COLO668 (cell line): ENCODE measurements at regions not wholly inside any gene's neighbourhood (a gene's known extent, or its start where the extent isn't known, plus 50 kb on each side); places are given as distances from the start of the nearest gene placed in this dataset.

Experiments used
- DNase-seq: peaks from one replicate; lab custom pipeline; 2025; ENCODE audit not compliant: unreplicated experiment; lab: John Stamatoyannopoulos, UW

DNA sequence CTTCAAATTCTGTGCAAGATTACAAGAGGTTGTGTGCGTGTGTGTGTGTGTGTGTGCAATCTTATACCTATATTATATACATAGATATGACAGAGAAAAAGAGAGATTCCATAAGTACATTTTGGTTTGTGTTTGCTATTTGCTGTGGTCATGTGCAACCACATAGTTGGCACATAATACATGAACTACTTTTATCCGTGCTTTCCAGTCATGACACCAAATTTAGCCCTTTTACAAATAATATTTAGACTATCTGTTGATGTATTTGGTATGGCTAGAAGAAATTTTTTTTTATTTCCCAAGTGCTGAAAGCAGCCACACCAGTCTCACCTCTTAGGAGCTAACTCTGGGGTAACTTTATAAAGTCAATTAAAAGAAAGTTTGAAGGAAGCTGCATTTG, 63.5 kb upstream of the EGFR start:
- DNase-seq = no peak

- no peak for DNase-seq
Observed at GRCh38 chr7:54955696-54956420, 63.0 kb upstream of the EGFR start.

- DNase-seq = no peak
Observed at GRCh38 chr7:54956865-54957264, 62.0 kb upstream of the EGFR start.

- DNase-seq = no peak
Observed at GRCh38 chr7:54960517-54960916, 58.3 kb upstream of the EGFR start.

DNA sequence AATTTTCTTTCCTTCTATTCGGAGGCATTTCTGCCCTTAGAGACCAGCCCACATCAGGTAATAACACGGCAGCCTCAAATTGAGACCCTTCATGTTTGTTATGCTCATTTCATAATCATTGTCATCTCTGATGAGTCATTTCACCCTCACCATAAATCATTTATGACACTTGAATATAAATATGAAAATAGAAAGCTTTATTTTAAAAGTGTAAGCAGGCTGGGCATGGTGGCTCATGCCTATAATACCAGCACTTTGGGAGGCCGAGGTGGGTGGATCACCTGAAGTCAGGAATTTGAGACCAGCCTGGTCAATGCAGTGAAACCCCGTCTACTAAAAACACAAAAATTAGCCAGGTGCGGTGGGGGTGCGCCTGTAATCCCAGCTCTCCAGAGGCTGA, 57.4 kb upstream of the EGFR start:
- no peak for DNase-seq

- no peak for DNase-seq
Observed at GRCh38 chr7:54963155-54963554, 55.7 kb upstream of the EGFR start.

- DNase-seq = no peak
Observed at GRCh38 chr7:54964136-54964535, 54.7 kb upstream of the EGFR start.

DNA sequence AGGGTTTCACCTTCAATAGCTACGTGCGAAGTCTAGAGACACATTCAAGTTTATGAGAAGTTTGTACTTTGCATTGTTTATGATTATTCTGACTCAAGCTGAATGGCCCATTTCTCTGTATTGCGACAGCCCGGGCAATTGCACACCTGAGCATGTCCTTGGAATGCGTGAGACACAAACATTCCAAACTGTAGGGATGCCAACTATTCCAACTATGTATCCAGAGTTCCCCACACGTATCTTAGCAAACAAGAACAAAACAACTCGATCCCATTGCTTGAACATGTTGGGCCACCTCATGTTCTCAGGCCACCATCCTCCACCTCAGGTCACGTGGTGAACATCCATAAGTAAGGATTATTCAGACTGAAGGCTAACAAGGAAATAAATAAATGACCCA, 51.4 kb upstream of the EGFR start:
- DNase-seq = no peak

DNA sequence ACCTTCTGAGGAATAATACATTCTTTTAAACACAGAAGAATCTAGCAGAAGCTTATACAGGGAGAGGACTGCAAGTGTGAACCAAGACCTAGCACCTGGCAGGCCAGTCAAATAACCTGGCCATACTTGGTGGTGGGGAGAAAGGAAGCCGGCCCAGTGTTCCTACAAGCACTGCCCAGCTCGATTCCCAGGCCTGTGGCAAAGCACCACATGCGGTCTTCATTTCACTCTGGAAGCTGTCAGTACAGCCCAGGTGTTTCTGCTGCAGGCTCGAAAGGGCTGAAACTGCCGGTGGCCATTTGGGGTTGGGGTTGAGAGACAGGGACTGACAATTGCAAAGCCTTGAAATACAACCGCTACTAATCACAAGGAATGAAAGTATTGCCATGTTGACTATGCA, 50.8 kb upstream of the EGFR start:
- no peak for DNase-seq
